ENCODE measurements at regions not wholly inside any gene's neighbourhood (a gene's known extent, or its start where the extent isn't known, plus 50 kb on each side); places are given as distances from the start of the nearest gene placed in this dataset.
"Not testable (repeated sequence)": the region's sequence is repeated elsewhere in the genome, so short reads cannot be mapped to it uniquely, and the experiment has no call there.

DNA sequence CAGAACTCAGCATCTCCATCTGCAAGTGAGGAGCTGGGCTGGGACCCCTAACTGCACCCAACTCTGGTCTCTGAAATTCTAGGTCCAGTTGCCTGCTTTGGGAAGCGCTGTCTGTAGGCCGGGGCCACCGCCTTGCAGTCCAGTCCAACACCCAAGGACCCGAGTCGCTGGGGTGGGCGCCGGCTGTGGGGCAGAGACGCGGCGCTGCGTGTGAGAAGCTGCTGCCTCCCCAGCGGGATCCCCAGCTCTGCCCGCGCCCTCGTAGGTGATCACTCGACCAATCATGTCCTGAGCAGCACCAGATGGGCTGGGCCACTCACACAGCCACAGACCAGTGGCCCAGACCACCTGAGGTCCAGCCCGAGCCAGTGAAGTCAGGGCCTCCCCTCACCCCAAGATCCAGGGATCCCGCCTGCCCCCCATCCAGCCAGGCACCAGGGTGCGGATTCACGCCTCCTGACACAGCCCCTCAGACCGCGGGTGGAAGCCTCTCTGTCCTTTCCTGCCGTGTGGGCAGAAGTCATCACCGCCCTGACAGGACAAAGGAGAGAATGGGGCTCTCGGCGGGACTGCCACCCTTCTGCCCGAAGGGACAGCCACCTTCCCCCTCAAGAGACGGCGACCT is 67.4 kb upstream of the ADGRA1 start:
- no peak for DNase-seq

DNA sequence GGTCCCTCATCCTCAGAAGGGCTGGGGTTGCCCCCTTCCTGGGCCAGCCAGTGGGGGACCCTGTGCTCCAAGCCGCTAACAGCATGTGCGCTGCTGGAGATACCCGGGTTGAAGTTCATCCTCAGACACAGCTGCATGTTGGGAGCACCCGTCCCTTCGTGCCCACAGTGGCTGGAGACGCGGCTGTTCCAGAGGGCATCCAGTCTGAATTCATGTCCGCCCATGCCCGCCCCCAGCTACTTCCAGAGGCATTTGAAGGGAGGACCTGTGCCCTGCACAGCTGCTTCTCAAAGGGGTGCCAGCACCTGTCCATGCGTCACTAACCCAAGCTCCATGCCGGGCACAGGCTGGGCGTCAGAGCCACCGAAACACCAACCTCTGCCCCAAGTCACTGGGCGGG is 68.1 kb upstream of the ADGRA1 start:
- no peak for DNase-seq

DNA sequence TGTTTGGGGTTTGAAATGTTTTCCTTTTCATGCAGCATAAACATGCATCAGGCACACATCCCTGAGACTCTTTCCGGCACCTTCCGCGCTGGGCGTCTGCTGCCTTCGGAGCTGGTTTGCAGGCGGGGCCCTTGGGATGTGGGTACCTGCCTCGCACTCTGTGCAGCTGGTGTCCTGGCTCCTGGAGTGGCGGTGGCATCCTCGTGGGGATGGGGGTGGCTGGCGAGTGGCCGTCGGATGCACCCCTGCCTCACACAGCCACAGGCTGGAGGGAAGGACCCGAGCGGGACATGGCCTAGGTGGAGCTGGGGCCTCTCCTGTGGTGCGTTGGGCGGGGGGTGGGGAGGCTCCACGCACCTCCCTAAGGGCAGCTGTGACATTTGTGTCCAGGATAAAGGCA is 68.5 kb upstream of the ADGRA1 start:
- DNase-seq = no peak

DNA sequence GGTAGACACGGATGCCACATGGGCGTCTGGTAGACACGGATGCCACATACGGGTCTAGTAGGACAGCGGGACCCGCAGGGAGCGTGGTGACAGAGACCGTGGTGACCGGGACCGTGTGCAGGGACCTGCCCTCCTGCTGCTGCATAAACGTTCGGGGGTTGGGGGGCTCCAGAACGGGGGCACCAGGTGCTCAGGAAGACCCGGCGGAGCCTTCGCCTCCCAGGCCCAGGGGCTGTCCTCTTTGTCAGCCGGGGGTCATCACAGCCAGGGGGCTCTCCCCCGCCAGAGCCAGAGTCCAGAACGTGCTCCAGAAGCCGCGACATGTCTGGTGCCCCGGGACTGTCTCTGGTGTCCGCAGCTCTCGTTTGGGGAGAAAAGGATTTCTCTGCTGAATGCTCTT is 69.2 kb upstream of the ADGRA1 start:
- DNase-seq = no peak

DNA sequence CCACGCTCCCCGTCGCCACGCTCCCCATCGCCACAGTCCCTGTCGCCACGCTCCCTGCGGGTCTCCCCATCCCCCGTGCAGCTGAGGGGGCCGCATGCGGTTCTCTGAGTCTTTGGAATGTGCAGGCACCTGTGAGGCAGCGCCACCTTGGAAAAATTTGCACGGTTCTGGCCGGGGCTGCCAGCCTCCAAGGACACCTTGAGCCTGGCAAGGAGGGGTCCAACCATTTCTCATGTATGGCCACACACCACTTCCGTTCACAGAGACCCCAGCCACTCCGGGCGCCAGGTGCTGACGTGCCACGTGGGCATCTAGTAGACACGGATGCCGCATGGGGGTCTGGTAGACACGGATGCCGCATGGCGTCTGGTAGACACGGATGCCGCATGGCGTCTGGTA is 70.5 kb upstream of the ADGRA1 start:
- DNase-seq = no peak

DNA sequence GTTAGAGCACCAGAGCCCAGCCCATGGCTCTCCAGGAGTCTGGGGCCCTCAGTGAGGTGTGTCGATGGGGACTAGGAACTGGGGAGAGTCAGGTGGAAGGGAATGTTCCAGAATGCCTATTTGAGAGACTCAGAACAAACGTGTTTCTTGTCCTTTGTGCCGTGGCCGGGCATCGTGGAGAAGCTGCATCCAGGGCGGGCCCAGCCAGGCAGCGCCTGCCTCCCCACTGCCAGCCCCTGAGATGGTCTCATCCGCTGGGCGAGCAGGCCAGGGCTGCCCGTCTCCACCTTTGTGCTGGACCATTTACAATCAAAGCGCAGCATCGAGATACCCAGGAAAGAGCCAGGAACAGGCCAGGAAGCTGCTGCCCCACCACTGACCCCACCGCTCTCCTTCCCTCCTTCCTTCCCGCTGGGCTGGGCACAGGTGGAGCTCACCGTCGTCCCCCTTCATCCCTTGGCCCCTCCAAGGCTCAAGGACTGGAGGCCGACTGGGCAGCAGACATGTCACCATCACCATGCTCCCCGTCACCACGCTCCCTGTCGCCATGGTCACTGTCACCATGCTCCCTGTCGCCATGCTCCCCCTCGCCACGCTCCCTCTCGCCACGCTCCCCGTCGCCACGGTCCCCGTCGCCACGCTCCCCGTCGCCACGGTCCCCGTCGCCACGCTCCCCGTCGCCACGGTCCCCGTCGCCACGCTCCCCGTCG is 71.1 kb upstream of the ADGRA1 start:
- no peak for DNase-seq

DNA sequence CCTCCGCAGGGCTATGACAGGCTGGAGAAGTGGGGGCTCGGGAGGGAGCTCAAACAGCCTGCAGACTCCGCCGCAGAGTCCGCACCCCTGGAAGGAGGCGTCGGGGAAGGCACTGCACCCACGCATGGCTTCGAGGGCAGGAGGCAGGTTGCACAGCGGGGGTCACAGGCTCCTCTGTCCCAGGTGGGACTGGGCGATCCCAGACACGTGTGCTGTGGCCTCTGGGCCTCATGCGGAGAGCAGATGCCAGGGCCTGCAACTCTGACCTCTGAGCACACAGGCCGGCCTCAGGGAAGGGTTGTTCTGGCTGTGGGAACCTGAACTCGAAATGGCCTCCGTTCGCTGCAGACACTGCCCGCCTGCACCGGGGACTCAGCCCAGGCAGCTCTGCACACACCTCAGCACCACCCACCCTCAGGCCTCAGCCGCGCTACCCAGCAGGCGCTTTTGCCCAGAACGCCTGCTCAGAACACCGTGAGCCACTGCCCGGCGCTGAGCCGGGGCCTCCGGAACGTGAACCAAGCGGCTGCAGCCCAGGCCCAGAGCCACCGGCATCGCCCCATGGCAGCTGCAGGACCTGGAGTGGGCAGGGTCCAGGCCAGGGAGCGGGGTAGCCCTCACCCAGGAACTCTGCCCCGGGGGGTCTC is 71.8 kb upstream of the ADGRA1 start:
- DNase-seq = no peak

DNA sequence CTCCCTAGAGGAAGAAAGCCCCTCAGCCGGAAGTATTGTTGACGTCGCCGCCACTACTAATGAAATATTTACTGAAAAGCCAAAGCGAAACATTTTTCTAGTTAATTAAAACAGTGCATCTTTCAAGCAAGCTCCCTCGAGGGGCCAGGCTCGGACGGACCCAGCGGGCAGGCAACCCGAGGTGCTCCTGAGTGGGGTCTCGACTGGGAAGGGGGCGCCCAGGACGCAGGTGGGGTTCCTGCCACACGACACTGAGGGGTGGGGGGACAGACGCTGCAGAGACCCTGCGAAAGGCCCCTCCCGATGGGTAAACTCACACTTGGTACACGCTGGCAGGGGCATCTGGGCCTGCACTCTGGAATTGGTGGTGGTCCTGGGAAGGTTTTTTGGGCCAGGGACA is 72.4 kb upstream of the ADGRA1 start:
- DNase-seq = no peak

DNA sequence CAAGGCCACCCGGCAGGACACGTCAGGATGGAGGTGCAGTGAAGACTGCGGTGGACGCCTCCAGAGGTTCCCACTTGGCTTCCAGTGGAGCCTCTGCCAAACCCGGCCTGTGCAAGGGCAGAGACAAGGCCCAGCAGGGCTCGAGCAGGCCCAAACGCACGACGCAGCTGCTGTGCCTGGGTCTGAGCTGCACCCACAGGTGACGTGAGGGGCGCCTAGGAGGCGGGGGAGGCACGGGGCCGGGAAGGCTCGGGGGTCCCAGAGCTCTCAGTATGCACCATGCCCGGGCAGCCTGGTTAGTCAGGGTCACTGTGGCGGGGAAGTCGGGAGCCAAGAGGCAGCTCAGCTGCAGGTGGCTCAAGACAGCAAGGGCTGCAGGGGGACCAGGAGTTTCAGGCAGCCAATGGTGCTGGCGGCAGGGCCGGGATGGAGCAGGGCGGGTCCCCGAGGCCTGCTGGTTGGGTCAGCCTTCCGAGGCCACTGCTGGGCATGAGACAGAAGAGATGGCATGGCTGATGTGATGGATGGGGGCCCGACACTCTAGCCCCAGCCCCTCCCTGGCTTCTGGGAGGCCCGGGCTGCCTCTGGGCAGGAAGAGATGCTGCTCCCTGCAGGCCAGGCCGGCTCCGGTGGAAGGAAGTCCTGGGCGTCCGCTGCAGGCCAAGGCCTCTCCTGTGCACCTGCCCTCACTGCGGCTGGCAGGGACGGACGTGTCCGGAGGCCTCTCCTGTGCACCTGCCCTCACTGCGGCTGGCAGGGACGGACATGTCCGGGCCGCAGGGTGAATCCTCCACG is 72.2 kb upstream of the CFAP46 start:
- DNase-seq = no peak

DNA sequence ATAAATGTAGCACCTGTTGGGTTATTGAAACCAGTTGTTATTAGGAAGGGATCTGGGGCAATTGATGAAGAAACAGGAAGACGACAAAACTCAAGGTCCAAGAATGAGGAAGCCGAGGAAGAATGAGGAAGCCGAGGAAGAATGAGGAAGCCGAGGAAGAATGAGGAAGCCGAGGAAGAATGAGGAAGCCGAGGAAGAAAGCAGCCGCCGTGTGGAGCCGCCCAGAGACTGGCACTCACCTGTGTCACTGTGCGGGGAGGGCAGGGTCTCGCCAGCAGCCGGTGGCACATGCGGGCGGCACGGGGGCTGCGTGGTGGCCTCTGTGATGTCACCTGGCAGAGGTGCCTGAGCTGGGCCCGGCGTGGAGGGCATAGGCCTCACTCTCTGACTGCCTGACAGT is 71.1 kb upstream of the CFAP46 start:
- peak in 1 of 51 donors; percentile 22 for DNase-seq

DNA sequence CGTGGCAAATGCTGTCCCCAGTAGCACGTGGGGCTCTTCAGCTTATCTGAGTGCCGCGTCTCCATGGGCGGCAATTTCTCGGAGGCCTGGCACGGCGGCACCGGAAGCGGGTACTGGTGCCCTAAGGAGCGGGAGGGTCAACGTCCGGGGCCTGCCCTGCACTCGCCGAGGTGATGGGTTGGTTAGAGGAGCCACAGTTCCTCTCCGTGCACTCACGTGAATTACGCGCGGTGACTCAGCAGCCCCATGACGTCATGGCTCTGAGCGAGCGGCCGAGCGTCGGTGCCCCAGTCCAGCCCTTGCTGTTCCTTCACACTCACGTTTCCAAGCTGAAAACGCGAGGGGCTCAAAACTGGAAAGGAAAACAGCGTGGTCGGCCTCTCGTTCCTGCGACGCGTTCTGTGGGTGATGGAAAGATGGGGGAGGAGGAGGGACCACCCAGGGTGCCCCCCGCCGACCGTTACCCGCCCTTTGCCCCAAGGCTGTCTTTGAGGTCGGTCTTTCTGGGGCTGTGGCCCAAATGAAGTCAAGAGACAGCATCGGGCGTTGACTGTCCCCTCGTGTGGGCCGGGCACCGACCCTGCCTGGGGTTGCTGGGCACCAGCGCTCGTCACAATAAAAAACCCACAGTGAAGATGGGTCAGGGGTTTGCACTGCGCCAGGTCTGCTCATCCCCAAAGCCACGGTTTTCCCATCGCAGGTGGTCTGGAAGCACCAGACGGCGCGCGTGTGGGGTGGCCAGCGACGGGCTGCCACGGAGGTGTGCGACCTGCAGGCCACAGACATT is 70.4 kb upstream of the CFAP46 start:
- DNase-seq = no peak

DNA sequence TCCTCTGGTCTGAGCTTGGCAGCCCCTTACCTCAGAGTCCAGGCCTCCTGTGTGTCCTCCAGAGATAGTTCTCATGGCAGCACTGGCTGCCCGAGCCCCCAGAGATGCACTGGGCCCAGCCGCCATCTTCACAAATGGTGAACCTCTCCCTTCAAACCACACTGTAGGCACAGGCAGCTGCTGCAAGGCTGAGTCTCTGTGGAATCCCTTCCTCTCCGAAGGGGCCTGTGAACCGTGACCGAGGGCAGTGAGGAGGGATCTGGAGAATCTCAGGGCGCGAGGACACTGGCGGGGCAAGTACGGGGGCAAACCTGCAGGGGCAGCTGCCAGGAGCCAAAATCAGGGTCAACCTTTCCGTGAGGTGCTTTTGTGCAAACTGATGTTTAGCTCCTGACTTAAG is 69.5 kb upstream of the CFAP46 start:
- no peak for DNase-seq

DNA sequence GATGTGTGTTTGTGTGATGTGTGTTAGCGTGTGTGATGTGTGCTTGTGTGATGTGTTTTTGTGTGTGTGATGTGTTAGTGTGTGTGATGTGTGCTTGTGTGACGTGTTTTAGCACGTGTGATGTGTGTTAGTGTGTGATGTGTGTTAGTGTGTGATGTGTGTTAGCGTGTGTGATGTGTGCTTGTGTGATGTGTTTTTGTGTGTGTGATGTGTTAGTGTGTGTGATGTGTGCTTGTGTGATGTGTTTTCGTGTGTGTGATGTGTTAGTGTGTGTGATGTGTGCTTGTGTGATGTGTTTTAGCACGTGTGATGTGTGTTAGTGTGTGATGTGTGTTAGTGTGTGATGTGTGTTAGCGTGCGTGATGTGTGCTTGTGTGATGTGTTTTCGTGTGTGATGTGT is 69.0 kb upstream of the CFAP46 start:
- DNase-seq = not testable (repeated sequence)

DNA sequence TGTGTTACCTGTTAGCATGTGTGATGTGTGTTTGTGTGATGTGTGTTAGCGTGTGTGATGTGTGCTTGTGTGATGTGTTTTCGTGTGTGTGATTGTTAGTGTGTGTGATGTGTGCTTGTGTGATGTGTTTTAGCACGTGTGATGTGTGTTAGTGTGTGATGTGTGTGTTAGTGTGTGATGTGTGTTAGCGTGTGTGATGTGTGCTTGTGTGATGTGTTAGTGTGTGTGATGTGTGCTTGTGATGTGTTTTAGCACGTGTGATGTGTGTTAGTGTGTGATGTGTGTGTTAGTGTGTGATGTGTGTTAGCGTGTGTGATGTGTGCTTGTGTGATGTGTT is 68.4 kb upstream of the CFAP46 start:
- DNase-seq = not testable (repeated sequence)

DNA sequence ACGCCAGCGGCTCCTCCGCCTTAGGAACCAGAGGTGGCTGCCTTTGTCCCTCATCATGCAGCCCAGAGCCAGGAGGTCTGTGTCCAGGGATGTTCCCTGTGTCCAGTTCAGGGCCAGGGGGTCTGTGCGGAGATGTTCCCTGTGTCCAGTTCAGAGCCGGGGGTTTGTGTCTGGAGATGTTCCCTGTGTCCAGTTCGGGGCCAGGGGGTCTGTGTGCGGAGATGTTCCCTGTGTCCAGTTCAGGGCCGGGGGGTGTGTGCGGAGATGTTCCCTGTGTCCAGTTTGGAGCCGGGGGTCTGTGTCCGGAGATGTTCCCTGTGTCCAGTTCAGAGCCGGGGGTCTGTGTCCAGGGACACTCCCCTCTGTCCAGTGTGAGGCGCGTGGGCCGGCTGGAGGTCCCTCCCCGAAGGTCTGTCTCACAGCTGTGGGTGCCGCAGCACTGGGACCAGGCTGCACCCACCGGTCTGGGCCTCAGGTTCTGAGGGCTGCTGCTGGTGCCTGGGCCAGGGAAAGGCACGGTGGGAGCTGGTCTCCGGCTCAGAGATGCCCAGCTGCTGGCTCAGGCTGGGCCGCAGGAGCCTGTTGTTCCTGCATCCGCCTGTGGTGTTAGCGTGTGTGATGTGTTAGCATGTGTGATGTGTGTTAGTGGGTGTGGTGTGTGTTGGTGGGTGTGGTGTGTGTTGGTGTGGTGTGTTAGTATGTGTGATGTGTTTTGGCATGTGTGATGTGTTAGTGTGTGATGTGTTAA is 67.9 kb upstream of the CFAP46 start:
- DNase-seq = peak in 5 of 51 donors; percentile 4 to 37 (median 10)

DNA sequence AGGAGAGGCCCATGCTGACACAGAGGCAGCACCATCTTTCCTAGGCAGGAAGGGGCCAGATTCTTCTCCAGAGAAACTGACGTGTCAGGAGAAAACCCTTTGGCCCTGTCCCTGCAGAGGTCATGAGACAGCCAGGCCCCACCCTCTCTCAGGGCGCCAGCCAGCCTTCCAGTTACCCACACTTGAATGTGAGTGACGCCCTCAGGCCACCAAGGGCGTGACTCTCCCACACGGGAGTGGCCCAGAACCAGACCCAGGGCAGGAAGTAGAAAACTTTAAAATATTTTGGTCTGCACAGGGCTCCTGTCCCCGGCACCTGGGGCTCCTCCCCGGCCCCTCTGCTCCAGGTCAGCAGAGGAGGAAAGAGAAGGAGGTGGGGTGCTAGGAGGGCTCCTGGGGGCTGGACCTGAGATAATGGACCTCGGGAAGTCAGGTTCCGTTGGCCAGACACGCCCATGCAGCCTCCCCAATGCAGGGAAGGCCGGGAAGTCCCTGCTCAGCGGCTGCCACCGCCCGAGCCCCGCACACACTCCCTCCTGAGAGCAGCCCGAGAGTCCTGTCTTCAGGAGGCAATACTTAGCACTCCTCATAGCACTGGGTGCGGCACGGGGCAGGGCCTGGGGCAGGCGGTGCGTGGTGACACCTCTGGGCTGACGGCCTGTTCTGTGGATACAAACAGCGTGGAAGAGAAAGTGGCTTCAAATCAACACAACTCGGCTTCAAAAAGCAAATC is 67.0 kb upstream of the CFAP46 start:
- peak in 1 of 51 donors; percentile 17 for DNase-seq

DNA sequence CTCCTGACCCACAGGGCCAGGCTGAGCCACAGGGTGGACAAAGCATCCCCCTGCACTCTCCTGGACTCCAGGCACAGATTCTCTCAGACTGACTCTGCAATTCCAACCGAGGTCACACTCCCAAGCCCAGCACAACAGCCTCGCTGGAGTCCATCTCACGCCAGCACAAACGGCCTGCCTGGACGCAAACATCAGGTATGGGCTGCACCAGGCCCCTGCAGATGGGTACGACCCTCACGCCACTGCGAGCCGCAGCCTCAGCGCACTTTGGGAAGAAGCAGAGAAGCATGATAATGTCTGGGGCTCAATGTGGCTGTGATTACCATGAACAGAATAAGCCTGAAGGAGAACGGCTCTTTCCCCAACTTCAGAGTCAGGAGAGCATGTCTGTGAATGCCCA is 66.4 kb upstream of the CFAP46 start:
- DNase-seq = no peak

DNA sequence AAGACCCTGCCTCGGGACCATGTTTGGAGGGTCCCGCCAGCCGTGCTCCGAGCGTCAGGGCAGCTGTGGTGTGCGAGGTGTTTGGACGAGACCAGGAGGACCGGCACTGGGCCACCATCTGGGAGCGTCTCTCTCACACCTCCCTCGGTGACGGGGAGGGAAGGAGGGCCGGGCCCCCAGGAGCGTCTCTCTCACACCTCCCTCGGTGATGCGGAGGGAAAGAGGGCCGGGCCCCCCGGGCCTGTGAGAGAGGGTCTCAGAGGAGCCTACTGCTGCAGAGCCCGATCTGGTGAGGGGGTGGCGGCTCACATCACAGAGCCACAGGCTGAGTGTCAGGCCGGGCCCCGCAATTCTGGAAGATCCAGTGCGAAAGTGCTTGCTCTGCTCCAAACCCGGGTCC is 65.8 kb upstream of the CFAP46 start:
- no peak for DNase-seq

DNA sequence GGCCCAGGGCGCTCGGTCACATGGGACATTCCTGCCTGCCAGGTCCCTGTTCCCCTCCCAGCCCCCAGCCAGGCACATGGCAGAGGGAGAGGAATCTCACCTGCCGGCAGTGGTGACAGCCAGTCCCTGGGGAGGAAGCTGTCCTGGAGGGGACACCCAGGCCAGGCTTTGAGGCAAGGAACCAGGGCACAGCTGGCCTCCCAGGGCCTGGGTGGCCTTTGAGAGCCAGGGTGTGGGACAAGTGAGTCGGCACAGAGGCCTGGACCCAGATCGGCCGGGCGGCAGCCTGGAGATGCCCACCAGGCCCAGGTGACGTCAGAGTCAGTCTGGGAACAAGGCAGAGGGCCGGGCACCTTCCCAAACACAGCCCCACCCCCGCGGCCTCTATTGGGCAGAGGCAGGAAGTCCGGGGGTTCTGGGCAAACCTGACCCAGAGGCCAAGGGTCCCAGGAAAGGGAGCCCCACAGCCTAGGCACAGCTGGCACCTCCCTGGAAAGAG is 65.0 kb upstream of the CFAP46 start:
- no peak for DNase-seq

DNA sequence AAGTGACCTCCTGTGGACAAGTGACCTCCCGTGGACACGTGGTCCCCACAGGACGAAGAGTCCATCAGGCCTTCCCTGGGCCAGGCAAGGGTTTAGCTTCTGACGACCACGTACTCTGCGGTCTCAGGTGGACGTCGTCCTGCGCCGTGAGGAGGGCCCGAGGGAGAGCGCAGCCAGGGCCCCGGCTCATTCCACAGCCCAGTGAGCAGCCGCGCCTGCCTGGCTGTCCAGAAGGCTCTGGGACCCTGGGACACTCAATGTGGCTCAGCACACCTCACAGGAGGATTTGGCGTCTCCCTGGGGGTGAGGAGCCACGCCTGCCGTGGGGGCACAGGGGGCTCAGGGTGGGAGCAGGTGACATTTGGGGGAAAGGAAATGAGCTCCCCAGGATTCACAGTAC is 64.4 kb upstream of the CFAP46 start:
- DNase-seq = no peak
